Activated CD8-positive, alpha-beta memory T cell treated with anti-CD3 and anti-CD28 coated beads, Interleukin-2, amount 50 U/mL, for 24 hours (primary cell): ENCODE measurements at regions not wholly inside any gene's neighbourhood (a gene's known extent, or its start where the extent isn't known, plus 50 kb on each side); places are given as distances from the start of the nearest gene placed in this dataset.

Experiments
- DNase-seq: peaks from one replicate; pipeline ENCODE4 v3.0.0-alpha.2; 2020; ENCODE audit errors: extremely low read depth

- no peak for DNase-seq
These were observed 80.1 kb upstream of the IFNG-AS1 start for GRCh38 chr12:67909091-67909531.

GRCh38 chr12:67909681-67910080 is 79.6 kb upstream of the IFNG-AS1 start:
- no peak for DNase-seq

GRCh38 chr12:67910360-67911274 is 78.6 kb upstream of the IFNG-AS1 start:
- DNase-seq = no peak

GRCh38 chr12:67911275-67911600 is 78.0 kb upstream of the IFNG-AS1 start:
- DNase-seq = no peak

GRCh38 chr12:67911789-67912188 is 77.5 kb upstream of the IFNG-AS1 start:
- no peak for DNase-seq

GRCh38 chr12:67915335-67915851 is 73.9 kb upstream of the IFNG-AS1 start:
- DNase-seq = no peak

- no peak for DNase-seq
These were observed 72.8 kb upstream of the IFNG-AS1 start for GRCh38 chr12:67916266-67916970.

- no peak for DNase-seq
These were observed 71.4 kb upstream of the IFNG-AS1 start for GRCh38 chr12:67917811-67918210.

GRCh38 chr12:67918441-67918840 is 70.8 kb upstream of the IFNG-AS1 start:
- no peak for DNase-seq

GRCh38 chr12:67919406-67919805 is 69.8 kb upstream of the IFNG-AS1 start:
- DNase-seq = no peak

- DNase-seq = no peak
These were observed 68.8 kb upstream of the IFNG-AS1 start for GRCh38 chr12:67920413-67920812.

- no peak for DNase-seq
These were observed 68.0 kb upstream of the IFNG-AS1 start for GRCh38 chr12:67921286-67921685.

GRCh38 chr12:67922245-67922644 is 67.0 kb upstream of the IFNG-AS1 start:
- no peak for DNase-seq

- DNase-seq = no peak
These were observed 64.2 kb upstream of the IFNG-AS1 start for GRCh38 chr12:67925077-67925476.

- no peak for DNase-seq
These were observed 63.7 kb upstream of the IFNG-AS1 start for GRCh38 chr12:67925552-67925951.

GRCh38 chr12:67926063-67926462 is 63.2 kb upstream of the IFNG-AS1 start:
- DNase-seq = no peak

GRCh38 chr12:67927324-67927723 is 61.9 kb upstream of the IFNG-AS1 start:
- DNase-seq = no peak

- DNase-seq = no peak
These were observed 61.4 kb upstream of the IFNG-AS1 start for GRCh38 chr12:67927815-67928214.

- DNase-seq = no peak
These were observed 60.4 kb upstream of the IFNG-AS1 start for GRCh38 chr12:67928621-67929383.

- no peak for DNase-seq
These were observed 59.9 kb upstream of the IFNG-AS1 start for GRCh38 chr12:67929384-67929772.

- no peak for DNase-seq
These were observed 51.4 kb upstream of the IFNG-AS1 start for GRCh38 chr12:67937822-67938221.
